Endothelial cell (in vitro differentiated cells): ENCODE measurements at regions not wholly inside any gene's neighbourhood (a gene's known extent, or its start where the extent isn't known, plus 50 kb on each side); places are given as distances from the start of the nearest gene placed in this dataset.

ENCODE experiments used
- DNase-seq: peaks from one replicate; pipeline ENCODE4 v3.0.0; 2021; ENCODE audit warnings: low spot score
- H3K27ac Mint-ChIP-seq: one replicate; pipeline ENCODE4 v1.8.0; 2021; ENCODE audit warnings: mixed read lengths, inconsistent platforms; ENCODE audit not compliant: unreplicated experiment
- H3K27me3 Mint-ChIP-seq: one replicate; pipeline ENCODE4 v1.8.0; 2021; ENCODE audit warnings: mild to moderate bottlenecking, moderate library complexity, mixed read lengths, inconsistent platforms; ENCODE audit not compliant: unreplicated experiment
- H3K36me3 Mint-ChIP-seq: one replicate; pipeline ENCODE4 v1.8.0; 2021; ENCODE audit warnings: mild to moderate bottlenecking, low read depth, mixed read lengths, inconsistent platforms; ENCODE audit not compliant: unreplicated experiment
- H3K4me1 Mint-ChIP-seq: one replicate; pipeline ENCODE4 v1.8.0; 2021; ENCODE audit warnings: mild to moderate bottlenecking, mixed read lengths, inconsistent platforms; ENCODE audit not compliant: unreplicated experiment
- H3K4me3 Mint-ChIP-seq: one replicate; pipeline ENCODE4 v1.8.0; 2021; ENCODE audit warnings: mild to moderate bottlenecking, mixed read lengths, inconsistent platforms; ENCODE audit not compliant: unreplicated experiment
- H3K9me3 Mint-ChIP-seq: one replicate; pipeline ENCODE4 v1.8.0; 2021; ENCODE audit warnings: mixed read lengths, inconsistent platforms; ENCODE audit not compliant: unreplicated experiment
- TF ChIP-seq, protein P1 (sequence below): fragments of 200-600 bp; sonication (generic); IDR thresholded peaks from one replicate; pipeline ENCODE4 v1.5.0; 2021; ENCODE audit warnings: antibody characterized with exemption; ENCODE audit not compliant: unreplicated experiment

DNA sequence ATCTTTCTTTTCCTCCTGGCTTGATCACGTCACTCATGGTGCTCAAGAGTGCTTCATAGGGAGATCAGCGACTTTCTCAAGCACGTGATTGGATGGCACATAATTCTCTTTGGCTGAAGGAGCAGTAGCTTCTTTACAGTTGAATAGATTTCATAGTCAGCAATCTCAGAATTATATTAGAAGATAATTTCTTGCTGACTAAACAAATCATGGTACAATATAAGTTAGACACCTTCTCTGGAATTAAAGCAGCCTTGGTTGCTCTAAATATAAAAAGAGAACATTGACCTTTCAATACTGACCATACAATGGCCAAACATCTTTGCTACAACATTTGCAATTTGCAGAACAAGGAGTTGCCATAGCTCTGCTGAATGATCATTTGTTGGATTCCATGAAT, 238.5 kb upstream of the CHST9 start:
- TF ChIP-seq, protein P1, sequence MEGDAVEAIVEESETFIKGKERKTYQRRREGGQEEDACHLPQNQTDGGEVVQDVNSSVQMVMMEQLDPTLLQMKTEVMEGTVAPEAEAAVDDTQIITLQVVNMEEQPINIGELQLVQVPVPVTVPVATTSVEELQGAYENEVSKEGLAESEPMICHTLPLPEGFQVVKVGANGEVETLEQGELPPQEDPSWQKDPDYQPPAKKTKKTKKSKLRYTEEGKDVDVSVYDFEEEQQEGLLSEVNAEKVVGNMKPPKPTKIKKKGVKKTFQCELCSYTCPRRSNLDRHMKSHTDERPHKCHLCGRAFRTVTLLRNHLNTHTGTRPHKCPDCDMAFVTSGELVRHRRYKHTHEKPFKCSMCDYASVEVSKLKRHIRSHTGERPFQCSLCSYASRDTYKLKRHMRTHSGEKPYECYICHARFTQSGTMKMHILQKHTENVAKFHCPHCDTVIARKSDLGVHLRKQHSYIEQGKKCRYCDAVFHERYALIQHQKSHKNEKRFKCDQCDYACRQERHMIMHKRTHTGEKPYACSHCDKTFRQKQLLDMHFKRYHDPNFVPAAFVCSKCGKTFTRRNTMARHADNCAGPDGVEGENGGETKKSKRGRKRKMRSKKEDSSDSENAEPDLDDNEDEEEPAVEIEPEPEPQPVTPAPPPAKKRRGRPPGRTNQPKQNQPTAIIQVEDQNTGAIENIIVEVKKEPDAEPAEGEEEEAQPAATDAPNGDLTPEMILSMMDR, result no peak
- Mint-ChIP-seq H3K27ac (no peak overlapping the region), H3K4me3 (no peak overlapping the region), H3K36me3 (no peaks in the 10 kb centered on the region), H3K9me3 (no peaks in the 10 kb centered on the region), H3K27me3 (no peaks in the 10 kb centered on the region), H3K4me1 (peaks cover 3% of the 10 kb centered on the region)
- DNase-seq, result no peak

- Mint-ChIP-seq H3K27me3 (no peaks in the 10 kb centered on the region), H3K36me3 (no peaks in the 10 kb centered on the region), H3K27ac (no peak overlapping the region), H3K9me3 (no peaks in the 10 kb centered on the region), H3K4me3 (no peak overlapping the region), H3K4me1 (no peaks in the 10 kb centered on the region)
- DNase-seq, result no peak
- TF ChIP-seq, protein P1, result no peak
Observed at GRCh38 chr18:27419646-27420045, 234.5 kb upstream of the CHST9 start.

- H3K27me3 Mint-ChIP-seq, result no peaks in the 10 kb centered on the region
- H3K9me3 Mint-ChIP-seq, result no peaks in the 10 kb centered on the region
- H3K36me3 Mint-ChIP-seq, result no peaks in the 10 kb centered on the region
- no peak overlapping the region for H3K27ac Mint-ChIP-seq
- TF ChIP-seq, protein P1, result no peak
- H3K4me1 Mint-ChIP-seq, result no peaks in the 10 kb centered on the region
- DNase-seq, result no peak
- no peak overlapping the region for H3K4me3 Mint-ChIP-seq
Observed at GRCh38 chr18:27415495-27415894, 230.4 kb upstream of the CHST9 start.

GRCh38 chr18:27414682-27415081, 229.6 kb upstream of the CHST9 start:
- TF ChIP-seq, protein P1, result no peak
- H3K4me3 Mint-ChIP-seq, result no peak overlapping the region
- H3K4me1 Mint-ChIP-seq, result no peaks in the 10 kb centered on the region
- H3K27me3 Mint-ChIP-seq, result no peaks in the 10 kb centered on the region
- H3K27ac Mint-ChIP-seq, result no peak overlapping the region
- no peaks in the 10 kb centered on the region for H3K36me3 Mint-ChIP-seq
- no peaks in the 10 kb centered on the region for H3K9me3 Mint-ChIP-seq
- DNase-seq, result no peak

DNA sequence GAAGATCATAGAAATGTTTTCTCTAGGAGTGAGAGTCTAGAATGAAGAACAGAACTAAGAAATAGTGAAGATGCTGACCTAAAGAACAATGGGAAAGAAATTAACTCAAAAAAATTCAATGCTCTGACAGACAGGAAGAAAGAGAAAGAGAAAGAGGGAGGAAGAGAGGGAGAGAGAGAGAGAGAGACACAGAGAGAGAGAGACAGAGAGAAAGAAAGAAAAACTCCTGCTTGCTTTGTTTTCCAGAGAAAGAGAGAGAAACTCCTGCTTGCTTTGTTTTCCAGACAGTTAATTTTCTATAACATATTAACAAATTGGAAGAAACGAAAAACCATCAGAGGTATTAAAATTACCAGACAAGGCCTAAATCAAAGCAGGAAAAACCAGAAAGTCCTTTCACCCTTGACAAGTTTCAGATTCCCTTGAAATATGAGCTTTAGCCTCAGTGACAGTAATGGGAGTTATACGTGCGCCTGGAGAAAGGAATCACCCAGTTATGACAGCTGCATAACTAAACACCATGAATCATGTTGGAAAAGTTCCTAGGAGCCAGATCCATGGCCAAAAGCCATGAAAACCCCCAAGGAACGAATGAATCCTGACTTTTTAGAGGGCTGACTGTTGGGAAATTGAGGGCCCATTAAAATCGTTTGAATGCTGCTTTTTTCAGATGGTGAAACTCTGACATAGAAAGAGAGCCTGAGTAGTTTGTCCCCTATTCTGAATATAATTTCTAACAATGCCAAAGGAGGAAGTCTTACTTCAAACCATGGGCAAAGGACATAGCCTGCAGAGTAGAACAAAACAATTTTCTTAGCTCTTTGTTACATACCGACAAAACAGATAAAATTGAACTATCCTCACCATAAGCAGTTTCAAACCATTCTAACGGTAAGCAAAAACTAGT, 228.6 kb upstream of the CHST9 start:
- no peaks in the 10 kb centered on the region for H3K36me3 Mint-ChIP-seq
- no peak overlapping the region for H3K4me3 Mint-ChIP-seq
- no peaks in the 10 kb centered on the region for H3K9me3 Mint-ChIP-seq
- no peaks in the 10 kb centered on the region for H3K27me3 Mint-ChIP-seq
- DNase-seq, result no peak
- H3K4me1 Mint-ChIP-seq, result no peaks in the 10 kb centered on the region
- no peak overlapping the region for H3K27ac Mint-ChIP-seq
- TF ChIP-seq, protein P1, result no peak
